ENCODE measurements at regions not wholly inside any gene's neighbourhood (a gene's known extent, or its start where the extent isn't known, plus 50 kb on each side); places are given as distances from the start of the nearest gene placed in this dataset.

- no peak for TF ChIP-seq POLR2A (IDR thresholded peaks at IDR 0.05; ENCODE audit: low read depth)
- TF ChIP-seq POLR2AphosphoS5 (IDR thresholded peaks at IDR 0.05): no peak
Observed at GRCh38 chr1:116306102-116306501, 66.9 kb upstream of the ATP1A1 start.
